AG04449 (cell line): ENCODE measurements at regions not wholly inside any gene's neighbourhood (a gene's known extent, or its start where the extent isn't known, plus 50 kb on each side); places are given as distances from the start of the nearest gene placed in this dataset.

Experiments used
- CTCF ChIA-PET: fragments of 350-600 bp; formaldehyde crosslinking; extraction: SDS; loops from one replicate; lab custom pipeline; 2021; ENCODE audit warnings: antibody characterized with exemption; lab: Yijun Ruan, JAX
- POLR2A ChIA-PET: fragments of 400-600, 350-600 bp; formaldehyde crosslinking; extraction: SDS; loops from one replicate; lab custom pipeline; 2020; ENCODE audit warnings: antibody characterized with exemption, inconsistent platforms; lab: Yijun Ruan, JAX
- DNase-seq: peaks from one replicate; pipeline ENCODE4 v3.0.0-alpha.2; 2010; ENCODE audit warnings: low read depth, low spot score
- H3K4me3 ChIP-seq: 2 replicates; pipeline ENCODE4 v1.5.1; 2011; ENCODE audit warnings: low read depth, mild to moderate bottlenecking, control low read depth, low read length
- CTCF ChIP-seq: IDR thresholded peaks from one replicate; pipeline ENCODE4 v1.5.1; 2011; ENCODE audit warnings: mild to moderate bottlenecking, moderate library complexity, low read length, control low read depth, inconsistent platforms; ENCODE audit not compliant: insufficient read depth; ENCODE audit errors: missing control alignments

- no peak for TF ChIP-seq CTCF
- POLR2A ChIA-PET, result interaction anchor here (0.6 kb wide), 1 partner anchor 646 kb away, joined by 3 read pairs; no protein-coding TSS in a partner anchor
Observed at GRCh38 chr4:181566490-181566889, 676.7 kb upstream of the TENM3 start.

GRCh38 chr4:181569553-181569952 is 673.6 kb upstream of the TENM3 start:
- POLR2A ChIA-PET, result interaction anchor here (0.7 kb wide), 1 partner anchor 19 kb away, joined by 4 read pairs; no protein-coding TSS in a partner anchor
- peak; percentile 12 for DNase-seq
- no peak overlapping the region for H3K4me3 ChIP-seq
- CTCF ChIA-PET, result interaction anchor here (0.6 to 1.6 kb wide), 8 partner anchors 10 to 566 kb away, joined by 3 to 8 read pairs (median 3); no protein-coding TSS in a partner anchor
- TF ChIP-seq CTCF, result peak; percentile 43

More at GRCh38 chr4:181566490-181566889, 676.7 kb upstream of the TENM3 start:
- H3K4me3 ChIP-seq, result no peak overlapping the region
- DNase-seq, result peak; percentile 10
- CTCF ChIA-PET, result no interaction called here

GRCh38 chr4:181578911-181579310 is 664.3 kb upstream of the TENM3 start:
- POLR2A ChIA-PET, result no interaction called here

GRCh38 chr4:181579486-181579885 is 663.7 kb upstream of the TENM3 start:
- ChIA-PET CTCF (no interaction called here), POLR2A (no interaction called here)
- H3K4me3 ChIP-seq, result no peak overlapping the region
- TF ChIP-seq CTCF, result no peak
- DNase-seq, result no peak

More at GRCh38 chr4:181578911-181579310, 664.3 kb upstream of the TENM3 start:
- DNase-seq, result no peak
- H3K4me3 ChIP-seq, result no peak overlapping the region
- TF ChIP-seq CTCF, result no peak
- CTCF ChIA-PET, result no interaction called here

GRCh38 chr4:181581983-181582382 is 661.2 kb upstream of the TENM3 start:
- H3K4me3 ChIP-seq, result no peak overlapping the region
- DNase-seq, result no peak
- TF ChIP-seq CTCF, result no peak
- POLR2A ChIA-PET, result no interaction called here
- CTCF ChIA-PET, result no interaction called here

GRCh38 chr4:181582595-181582994 is 660.6 kb upstream of the TENM3 start:
- H3K4me3 ChIP-seq, result no peak overlapping the region
- TF ChIP-seq CTCF, result no peak
- POLR2A ChIA-PET, result no interaction called here
- CTCF ChIA-PET, result no interaction called here
- no peak for DNase-seq
